Calu3 (cell line): ENCODE measurements at regions not wholly inside any gene's neighbourhood (a gene's known extent, or its start where the extent isn't known, plus 50 kb on each side); places are given as distances from the start of the nearest gene placed in this dataset.

Source experiments
- BruUV-seq: library from RNA; stranded (reverse); fragments of 400-500 nt; replicated peaks from 2 replicates; lab custom pipeline; 2021; lab: Mats Ljungman, UMichigan
- CTCF ChIA-PET: fragments of 300-600 bp; sonication (Branson Sonifier 250); formaldehyde crosslinking; loops from one replicate; lab custom pipeline; 2022; ENCODE audit warnings: antibody characterized with exemption; lab: Charles Lee
- DNase-seq: peaks from one replicate; pipeline ENCODE4 v3.0.0; 2022
- H3K27ac Mint-ChIP-seq: one replicate; pipeline ENCODE4 v1.8.0; 2022; ENCODE audit warnings: mixed read lengths; ENCODE audit not compliant: unreplicated experiment
- H3K27me3 Mint-ChIP-seq: one replicate; pipeline ENCODE4 v1.8.0; 2022; ENCODE audit warnings: mixed read lengths; ENCODE audit not compliant: unreplicated experiment
- H3K36me3 Mint-ChIP-seq: one replicate; pipeline ENCODE4 v1.8.0; 2022; ENCODE audit warnings: mild to moderate bottlenecking, moderate library complexity, mixed read lengths; ENCODE audit not compliant: insufficient read depth, unreplicated experiment
- H3K4me1 Mint-ChIP-seq: one replicate; pipeline ENCODE4 v1.8.0; 2022; ENCODE audit warnings: mild to moderate bottlenecking, low read depth, mixed read lengths; ENCODE audit not compliant: unreplicated experiment
- H3K4me3 Mint-ChIP-seq: one replicate; pipeline ENCODE4 v1.8.0; 2022; ENCODE audit warnings: mild to moderate bottlenecking, low read depth, moderate library complexity, mixed read lengths; ENCODE audit not compliant: unreplicated experiment
- H3K9me3 Mint-ChIP-seq: one replicate; pipeline ENCODE4 v1.8.0; 2022; ENCODE audit warnings: low read depth, mixed read lengths; ENCODE audit not compliant: unreplicated experiment
- intact Hi-C: fragments of 100-400 bp; cut with micrococcal nuclease; formaldehyde crosslinking; loops from one replicate; pipeline ENCODE4 v1.10.0; 2022; ENCODE audit not compliant: unreplicated experiment
- TF ChIP-seq, protein P1 (sequence below): fragments of 200-600 bp; IDR thresholded peaks from one replicate; pipeline ENCODE4 v1.8.0; 2022; ENCODE audit warnings: antibody characterized with exemption; ENCODE audit not compliant: unreplicated experiment

DNA sequence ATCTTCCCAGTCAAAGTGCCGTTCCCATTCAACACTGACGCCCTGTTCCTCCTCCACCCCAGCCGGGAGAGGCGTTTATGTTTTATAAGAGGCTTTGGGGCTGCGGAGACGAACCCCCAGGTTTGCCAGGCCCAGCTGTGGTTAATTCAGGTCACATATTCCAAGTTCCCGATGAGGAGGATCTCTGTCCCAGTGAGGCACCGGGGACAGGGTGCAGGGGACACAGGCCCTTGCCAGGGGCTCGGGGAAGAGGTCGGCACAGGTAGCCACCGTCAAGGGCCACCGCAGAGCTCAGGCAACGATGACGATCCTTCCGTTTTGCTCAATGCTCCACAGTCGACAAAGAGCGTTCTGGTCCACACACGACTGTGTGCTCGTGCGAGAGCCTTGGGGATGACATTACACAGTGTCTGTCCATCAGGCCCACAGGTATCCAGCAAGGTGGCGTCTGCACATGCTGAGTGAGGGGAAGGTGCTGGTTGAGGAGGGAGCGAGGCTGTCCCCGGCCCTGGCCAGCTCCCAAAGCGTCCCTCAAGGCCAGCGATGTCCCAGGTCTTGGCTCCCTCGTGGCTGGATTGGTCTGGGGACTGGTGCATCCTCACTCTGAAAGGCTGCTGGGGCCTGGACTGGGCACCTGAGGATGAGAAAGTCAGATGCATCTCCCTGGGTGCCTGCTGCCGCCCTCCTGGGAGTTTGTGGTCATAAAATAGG lies 189.2 kb upstream of the C14orf180 start:
- Mint-ChIP-seq H3K27me3 (peaks cover 85% of the 10 kb centered on the region), H3K27ac (no peak overlapping the region), H3K4me3 (no peak overlapping the region), H3K36me3 (no peaks in the 10 kb centered on the region), H3K4me1 (no peaks in the 10 kb centered on the region), H3K9me3 (no peaks in the 10 kb centered on the region)
- DNase-seq, result no peak
- no TSS peak for BruUV-seq
- intact Hi-C loops, result no loop called here
- CTCF ChIA-PET, result no interaction called here
- TF ChIP-seq, protein P1, sequence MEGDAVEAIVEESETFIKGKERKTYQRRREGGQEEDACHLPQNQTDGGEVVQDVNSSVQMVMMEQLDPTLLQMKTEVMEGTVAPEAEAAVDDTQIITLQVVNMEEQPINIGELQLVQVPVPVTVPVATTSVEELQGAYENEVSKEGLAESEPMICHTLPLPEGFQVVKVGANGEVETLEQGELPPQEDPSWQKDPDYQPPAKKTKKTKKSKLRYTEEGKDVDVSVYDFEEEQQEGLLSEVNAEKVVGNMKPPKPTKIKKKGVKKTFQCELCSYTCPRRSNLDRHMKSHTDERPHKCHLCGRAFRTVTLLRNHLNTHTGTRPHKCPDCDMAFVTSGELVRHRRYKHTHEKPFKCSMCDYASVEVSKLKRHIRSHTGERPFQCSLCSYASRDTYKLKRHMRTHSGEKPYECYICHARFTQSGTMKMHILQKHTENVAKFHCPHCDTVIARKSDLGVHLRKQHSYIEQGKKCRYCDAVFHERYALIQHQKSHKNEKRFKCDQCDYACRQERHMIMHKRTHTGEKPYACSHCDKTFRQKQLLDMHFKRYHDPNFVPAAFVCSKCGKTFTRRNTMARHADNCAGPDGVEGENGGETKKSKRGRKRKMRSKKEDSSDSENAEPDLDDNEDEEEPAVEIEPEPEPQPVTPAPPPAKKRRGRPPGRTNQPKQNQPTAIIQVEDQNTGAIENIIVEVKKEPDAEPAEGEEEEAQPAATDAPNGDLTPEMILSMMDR, result no peak

DNA sequence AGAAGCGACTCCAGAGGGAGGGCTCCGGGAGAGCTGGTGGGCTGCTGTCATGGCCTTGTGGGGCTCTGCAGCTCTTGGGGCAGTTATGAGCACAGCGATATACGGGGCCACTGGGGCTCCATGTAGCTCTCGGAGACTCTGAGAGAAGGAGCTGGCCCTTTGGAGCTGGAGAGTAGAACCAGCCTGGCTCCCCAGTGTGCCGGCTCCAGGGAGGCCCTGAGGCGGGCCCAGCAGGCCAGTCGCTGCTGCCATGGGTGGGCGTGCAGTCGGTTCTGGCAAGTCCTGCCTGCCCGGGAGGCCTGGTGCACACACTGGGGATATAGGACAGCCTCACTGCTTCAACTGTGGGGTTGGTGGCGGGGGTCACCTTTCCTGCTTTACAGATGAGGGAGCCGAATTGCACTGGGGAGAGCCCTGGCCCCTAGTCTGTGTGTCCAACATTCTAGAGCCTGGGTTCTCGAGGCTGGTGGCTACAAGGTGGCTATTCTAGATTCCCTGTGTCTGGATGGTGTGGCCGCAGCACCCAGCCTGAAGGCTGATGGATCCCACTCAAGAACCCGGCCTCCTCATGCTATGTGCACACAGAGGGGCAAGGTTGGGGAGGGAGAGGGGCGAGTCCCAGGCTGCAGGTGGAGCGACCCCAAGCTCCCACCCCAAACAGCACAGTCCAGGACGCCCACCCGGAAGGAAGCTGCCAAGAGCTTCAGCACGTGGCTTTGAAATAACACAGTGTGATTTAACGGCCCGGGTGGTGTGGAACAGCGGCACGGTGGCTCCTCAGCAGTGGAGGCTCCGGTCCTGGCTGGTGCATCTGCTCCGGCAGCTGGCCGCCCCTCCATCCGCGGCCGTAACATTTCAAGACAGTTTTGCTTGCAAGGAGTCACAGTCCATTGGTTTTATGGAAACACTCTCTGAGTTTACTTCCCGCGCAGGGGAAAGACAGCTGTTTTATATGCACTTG lies 188.3 kb upstream of the C14orf180 start:
- no TSS peak for BruUV-seq

DNA sequence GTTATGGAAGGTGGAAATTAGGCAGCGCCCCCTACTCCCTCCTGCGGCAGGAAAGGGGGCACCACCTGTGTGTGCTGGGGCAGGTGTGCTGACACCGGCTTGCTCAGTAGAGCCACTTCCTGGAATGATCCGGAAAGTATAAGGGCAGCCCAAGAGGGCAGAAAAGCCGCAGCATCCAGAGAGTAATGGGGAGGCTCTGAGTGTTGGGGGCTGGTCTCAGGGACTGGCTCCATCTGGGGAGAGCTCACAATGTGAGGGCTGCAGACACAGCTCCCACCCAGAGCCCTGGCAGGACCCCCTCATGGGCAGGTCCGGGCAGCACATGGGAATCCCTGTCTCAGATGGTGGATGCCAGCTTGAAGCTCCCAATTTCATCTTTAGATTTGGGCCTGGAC lies 187.6 kb upstream of the C14orf180 start:
- H3K4me3 Mint-ChIP-seq, result no peak overlapping the region
- no TSS peak for BruUV-seq
- H3K9me3 Mint-ChIP-seq, result no peaks in the 10 kb centered on the region
- CTCF ChIA-PET, result no interaction called here
- H3K27ac Mint-ChIP-seq, result no peak overlapping the region
- intact Hi-C loops, result no loop called here
- H3K36me3 Mint-ChIP-seq, result no peaks in the 10 kb centered on the region
- H3K4me1 Mint-ChIP-seq, result no peaks in the 10 kb centered on the region
- DNase-seq, result no peak
- TF ChIP-seq, protein P1, result no peak
- peaks cover 85% of the 10 kb centered on the region for H3K27me3 Mint-ChIP-seq

More for the DNA sequence above, 188.3 kb upstream of the C14orf180 start:
- Mint-ChIP-seq H3K27me3 (peaks cover 85% of the 10 kb centered on the region), H3K27ac (no peak overlapping the region), H3K4me1 (no peaks in the 10 kb centered on the region), H3K9me3 (no peaks in the 10 kb centered on the region), H3K4me3 (no peak overlapping the region), H3K36me3 (no peaks in the 10 kb centered on the region)
- CTCF ChIA-PET, result no interaction called here
- intact Hi-C loops, result no loop called here
- TF ChIP-seq, protein P1, result no peak
- no peak for DNase-seq

DNA sequence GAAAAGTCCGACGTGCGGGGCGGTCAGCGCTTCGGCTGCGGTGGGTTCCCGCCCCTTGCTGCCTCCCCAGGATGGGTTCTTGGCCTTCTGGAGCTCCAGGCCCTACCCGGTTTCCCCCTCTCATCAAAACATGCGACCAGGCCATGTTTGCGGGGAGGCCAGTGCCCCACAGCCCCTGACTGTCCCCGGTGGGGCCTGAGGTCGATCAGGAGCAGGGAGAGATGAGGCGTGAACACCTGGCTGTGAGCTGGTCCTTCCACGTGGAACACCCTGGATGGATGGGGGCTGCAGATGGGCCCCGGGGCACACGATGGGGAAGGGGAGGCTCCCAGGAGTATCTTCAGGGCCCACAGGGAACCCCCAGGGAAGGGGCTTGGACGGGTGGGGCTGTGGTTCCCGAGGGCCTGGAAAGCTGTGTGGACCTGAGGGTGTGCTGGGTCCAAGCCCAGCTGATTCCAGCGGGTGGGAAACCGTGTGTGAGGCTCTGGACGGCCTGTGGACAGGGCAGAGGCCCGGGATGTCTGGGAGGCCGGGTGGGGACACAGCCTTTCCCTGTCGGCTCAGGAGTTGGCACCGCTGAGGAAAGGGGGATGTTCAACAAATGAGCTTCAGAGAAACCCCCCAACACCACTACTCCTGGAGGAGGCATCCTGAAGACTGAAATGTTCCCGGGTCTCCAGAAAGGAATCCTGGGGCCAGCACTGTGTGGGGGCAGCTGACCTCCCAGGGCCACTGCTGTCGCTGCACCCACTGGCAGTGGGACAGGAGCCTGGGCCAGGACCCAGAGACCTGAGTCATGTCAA lies 187.0 kb upstream of the C14orf180 start:
- no peaks in the 10 kb centered on the region for H3K36me3 Mint-ChIP-seq
- TF ChIP-seq, protein P1, result no peak
- H3K27me3 Mint-ChIP-seq, result peaks cover 85% of the 10 kb centered on the region
- no TSS peak for BruUV-seq
- CTCF ChIA-PET, result no interaction called here
- intact Hi-C loops, result no loop called here
- H3K27ac Mint-ChIP-seq, result no peak overlapping the region
- no peak for DNase-seq
- no peaks in the 10 kb centered on the region for H3K4me1 Mint-ChIP-seq
- peaks cover 3% of the 10 kb centered on the region for H3K9me3 Mint-ChIP-seq
- no peak overlapping the region for H3K4me3 Mint-ChIP-seq
